IMR-90 (cell line): ENCODE measurements at regions not wholly inside any gene's neighbourhood (a gene's known extent, or its start where the extent isn't known, plus 50 kb on each side); places are given as distances from the start of the nearest gene placed in this dataset.

Experiments used
- ATAC-seq: fragments of 200-7000 bp; cut with Tn5 transposase; 2 replicates; pipeline ENCODE4 v1.9.1; 2020; ENCODE audit warnings: low read depth, mild to moderate bottlenecking, moderate library complexity
- BruUV-seq: library from RNA; stranded (reverse); fragments of 400-500 nt; replicated peaks from 2 replicates; lab custom pipeline; 2021; lab: Mats Ljungman, UMichigan
- CTCF ChIA-PET: fragments of 300-600 bp; formaldehyde crosslinking; extraction: SDS; loops from one replicate; lab custom pipeline; 2021; ENCODE audit warnings: antibody characterized with exemption; lab: Yijun Ruan, JAX
- POLR2A ChIA-PET: fragments of 300-600 bp; sonication (Branson Sonifier 250); formaldehyde crosslinking; loops from one replicate; lab custom pipeline; 2022; ENCODE audit warnings: antibody characterized with exemption; ENCODE audit not compliant: unreplicated experiment; lab: Charles Lee
- DNase-seq: peaks from one replicate; pipeline ENCODE4 v3.0.0; 2013
- H2AFZ ChIP-seq: replicated peaks from 2 replicates; pipeline ENCODE3; 2013; ENCODE audit warnings: low read length, mild to moderate bottlenecking; ENCODE audit not compliant: poor library complexity
- H2AK5ac ChIP-seq: 2 replicates; pipeline ENCODE4 v1.6.1; 2013; ENCODE audit warnings: low read depth, low read length, inconsistent platforms
- H2AK9ac ChIP-seq: replicated peaks from 2 replicates; pipeline ENCODE3; 2013; ENCODE audit warnings: mild to moderate bottlenecking, low read depth, low read length, moderate library complexity; ENCODE audit not compliant: poor library complexity
- H2BK120ac ChIP-seq: 2 replicates; pipeline ENCODE4 v1.6.1; 2013; ENCODE audit warnings: low read depth, low read length, inconsistent platforms
- H2BK15ac ChIP-seq: 3 replicates; pipeline ENCODE4 v1.6.1; 2013; ENCODE audit warnings: low read depth, low read length, inconsistent platforms
- H2BK20ac ChIP-seq: 2 replicates; pipeline ENCODE4 v1.6.1; 2013; ENCODE audit warnings: low read depth, mild to moderate bottlenecking, inconsistent platforms, low read length, moderate library complexity
- H2BK5ac ChIP-seq: 2 replicates; pipeline ENCODE4 v1.6.1; 2013; ENCODE audit warnings: mild to moderate bottlenecking, low read depth, low read length, inconsistent platforms; ENCODE audit not compliant: poor library complexity, severe bottlenecking
- H3K14ac ChIP-seq: replicated peaks from 2 replicates; pipeline ENCODE4 v1.6.1; 2013; ENCODE audit warnings: low read depth, low read length, inconsistent platforms
- H3K18ac ChIP-seq: 2 replicates; pipeline ENCODE4 v1.6.1; 2013; ENCODE audit warnings: low read depth, low read length, control low read depth
- H3K23ac ChIP-seq: 2 replicates; pipeline ENCODE4 v1.6.1; 2013; ENCODE audit warnings: low read depth, low read length, inconsistent platforms
- H3K27ac ChIP-seq: 2 replicates; pipeline ENCODE4 v1.5.1; 2013; ENCODE audit warnings: mild to moderate bottlenecking, control low read depth, low read length; ENCODE audit not compliant: insufficient read depth
- H3K27me3 ChIP-seq: 2 replicates; pipeline ENCODE4 v1.6.1; 2013; ENCODE audit warnings: low read length; ENCODE audit not compliant: control insufficient read depth, insufficient read depth
- H3K36me3 ChIP-seq: 2 replicates; pipeline ENCODE4 v1.6.1; 2013; ENCODE audit warnings: low read length, mixed read lengths; ENCODE audit not compliant: control insufficient read depth, insufficient read depth
- H3K4ac ChIP-seq: 2 replicates; pipeline ENCODE4 v1.6.1; 2013; ENCODE audit warnings: low read depth, low read length, inconsistent platforms
- H3K4me1 ChIP-seq: 2 replicates; pipeline ENCODE4 v1.6.1; 2013; ENCODE audit warnings: low read length, mixed read lengths; ENCODE audit not compliant: control insufficient read depth, insufficient read depth
- H3K4me2 ChIP-seq: 2 replicates; pipeline ENCODE4 v1.6.1; 2013; ENCODE audit warnings: low read depth, mild to moderate bottlenecking, control low read depth, low read length, moderate library complexity
- H3K4me3 ChIP-seq: 2 replicates; pipeline ENCODE4 v1.5.1; 2013; ENCODE audit warnings: low read depth, mild to moderate bottlenecking, control low read depth, low read length, moderate library complexity; ENCODE audit not compliant: insufficient read depth
- H3K56ac ChIP-seq: 2 replicates; pipeline ENCODE4 v1.6.1; 2013; ENCODE audit warnings: low read length, inconsistent platforms; ENCODE audit not compliant: insufficient read depth; ENCODE audit errors: extremely low read depth
- H3K79me1 ChIP-seq, 2 experiments: 2 replicates each; pipeline ENCODE4 v1.6.1; 2013; ENCODE audit warnings: low read length in 2 of 2, inconsistent platforms in 1 of 2, low read depth in 1 of 2
- H3K9ac ChIP-seq: 2 replicates; pipeline ENCODE4 v1.6.1; 2013; ENCODE audit warnings: low read depth, low read length, control low read depth
- H3K9me1 ChIP-seq: 2 replicates; pipeline ENCODE4 v1.6.1; 2013; ENCODE audit warnings: low read length, inconsistent platforms; ENCODE audit not compliant: insufficient read depth
- H3K9me3 ChIP-seq: 2 replicates; pipeline ENCODE4 v1.6.1; 2013; ENCODE audit warnings: low read length; ENCODE audit not compliant: control insufficient read depth, insufficient read depth
- H4K20me1 ChIP-seq: 2 replicates; pipeline ENCODE4 v1.6.1; 2013; ENCODE audit warnings: low read length, inconsistent platforms; ENCODE audit not compliant: insufficient read depth
- H4K5ac ChIP-seq: 2 replicates; pipeline ENCODE4 v1.6.1; 2013; ENCODE audit warnings: mild to moderate bottlenecking, low read depth, low read length, control low read depth
- H4K8ac ChIP-seq, 2 experiments: 2 replicates each; pipeline ENCODE4 v1.6.1; 2013; ENCODE audit warnings: low read depth in 2 of 2, low read length in 2 of 2, control low read depth in 1 of 2, inconsistent platforms in 1 of 2
- H4K91ac ChIP-seq: 2 replicates; pipeline ENCODE4 v1.6.1; 2013; ENCODE audit warnings: low read depth, low read length, inconsistent platforms; ENCODE audit not compliant: insufficient read depth
- BHLHE40 ChIP-seq: fragments of 150-350 bp; IDR thresholded peaks from 2 replicates; pipeline ENCODE4 v1.6.1; 2016; ENCODE audit warnings: mild to moderate bottlenecking, low read depth, low read length
- CEBPB ChIP-seq: IDR thresholded peaks from 2 replicates; pipeline ENCODE4 v1.6.1; 2012; ENCODE audit warnings: low read depth, low read length, improper control_type of control experiment
- CHD1 ChIP-seq: IDR thresholded peaks from 2 replicates; pipeline ENCODE4 v1.6.1; 2012; ENCODE audit warnings: low read depth, low read length, improper control_type of control experiment
- CTCF ChIP-seq: conservative IDR thresholded peaks from 2 replicates; pipeline ENCODE4 v1.5.1; 2012; ENCODE audit warnings: mild to moderate bottlenecking, low read depth, low read length, improper control_type of control experiment
- ELK1 ChIP-seq: fragments of 150-350 bp; IDR thresholded peaks from 2 replicates; pipeline ENCODE4 v1.6.1; 2016; ENCODE audit warnings: low read depth, mild to moderate bottlenecking, low read length, moderate library complexity, borderline replicate concordance
- FOS ChIP-seq: fragments of 150-350 bp; IDR thresholded peaks from 2 replicates; pipeline ENCODE4 v1.6.1; 2016; ENCODE audit warnings: low read depth, low read length
- MAFK ChIP-seq: IDR thresholded peaks from 2 replicates; pipeline ENCODE4 v1.6.1; 2012; ENCODE audit warnings: low read depth, low read length, improper control_type of control experiment
- MAZ ChIP-seq: IDR thresholded peaks from 2 replicates; pipeline ENCODE4 v1.6.1; 2012; ENCODE audit warnings: low read depth, mild to moderate bottlenecking, low read length, improper control_type of control experiment, moderate library complexity, borderline replicate concordance
- MXI1 ChIP-seq: IDR thresholded peaks from 2 replicates; pipeline ENCODE4 v1.6.1; 2012; ENCODE audit warnings: low read depth, mild to moderate bottlenecking, low read length, moderate library complexity, borderline replicate concordance
- NFE2L2 ChIP-seq: fragments of 150-350 bp; IDR thresholded peaks from 2 replicates; pipeline ENCODE4 v1.6.1; 2016; ENCODE audit warnings: low read depth, mild to moderate bottlenecking, low read length
- POLR2A ChIP-seq: IDR thresholded peaks from 2 replicates; pipeline ENCODE4 v1.6.1; 2012; ENCODE audit warnings: mild to moderate bottlenecking, low read depth, low read length
- RAD21 ChIP-seq: IDR thresholded peaks from 2 replicates; pipeline ENCODE4 v1.6.1; 2012; ENCODE audit warnings: low read length, improper control_type of control experiment
- RCOR1 ChIP-seq: IDR thresholded peaks from 2 replicates; pipeline ENCODE4 v1.6.1; 2012; ENCODE audit warnings: mild to moderate bottlenecking, low read length, improper control_type of control experiment; ENCODE audit not compliant: insufficient replicate concordance
- RFX5 ChIP-seq: IDR thresholded peaks from 2 replicates; pipeline ENCODE4 v1.8.0; 2012; ENCODE audit warnings: low read depth, mild to moderate bottlenecking, low read length, moderate library complexity
- SMC3 ChIP-seq: fragments of 150-350 bp; IDR thresholded peaks from 2 replicates; pipeline ENCODE4 v1.6.1; 2016; ENCODE audit warnings: low read depth, mild to moderate bottlenecking, antibody characterized with exemption, low read length, moderate library complexity
- USF2 ChIP-seq: fragments of 150-350 bp; IDR thresholded peaks from 2 replicates; pipeline ENCODE4 v1.6.1; 2017; ENCODE audit warnings: mild to moderate bottlenecking, antibody characterized with exemption, low read length, low read depth
- WGBS, 2 experiments: methylation state at CpG; one replicate each; pipeline versions ENCODE4 v1.1.5 to v1.1.7; 2013; ENCODE audit warnings: missing lambda C conversion rate in 2 of 2; ENCODE audit not compliant: insufficient read length in 1 of 2; ENCODE audit errors: extremely low coverage in 2 of 2; 5-methylcytosine and 5-hydroxymethylcytosine counted together
- dilution Hi-C: fragments of 300-500 bp; cut with HindIII; formaldehyde crosslinking; loops from one replicate; pipeline ENCODE4 v1.14.3; 2018; ENCODE audit warnings: low sequenced_read_pairs; ENCODE audit not compliant: unreplicated experiment
- in situ Hi-C: fragments of 300-500 bp; cut with MboI; formaldehyde crosslinking; loops from 3 replicates; pipeline ENCODE4 v1.14.3; 2019; ENCODE audit warnings: low sequenced_read_pairs, inconsistent platforms, mixed read lengths
- intact Hi-C: fragments of 100-400 bp; cut with micrococcal nuclease; formaldehyde crosslinking; loops from 2 replicates; pipeline ENCODE4 v1.10.0; 2022

GRCh38 chr2:120616261-120616660, 119.4 kb upstream of the GLI2 start:
- ChIA-PET CTCF (no interaction called here), POLR2A (no interaction called here)
- no peaks in the 10 kb centered on the region for H4K20me1 ChIP-seq
- H3K27ac ChIP-seq: no peak overlapping the region
- in situ Hi-C loops: no loop called here
- WGBS, 2 experiments: no CpG with 5 or more reads among the region's 3 CpGs
- dilution Hi-C loops: no loop called here
- no peak overlapping the region for H3K56ac ChIP-seq
- H3K79me1 ChIP-seq: no peaks in the 10 kb centered on the region
- H2BK5ac ChIP-seq: no peak overlapping the region
- H3K36me3 ChIP-seq: no peaks in the 10 kb centered on the region
- H3K18ac ChIP-seq: no peak overlapping the region
- ATAC-seq (no peak), DNase-seq (no peak)
- H2AK5ac ChIP-seq: no peak overlapping the region; the same call in 1 of the 2 replicates
- H3K9me3 ChIP-seq: no peaks in the 10 kb centered on the region
- H2BK120ac ChIP-seq: peak overlapping the region; percentile 42; the same call in 1 of the 2 replicates
- no peak overlapping the region for H3K14ac ChIP-seq
- peak overlapping the region; percentile 63; the same call in 1 of the 3 replicates for H2BK15ac ChIP-seq
- peaks cover 20% of the 10 kb centered on the region for H3K4me1 ChIP-seq
- no peak overlapping the region for H3K4ac ChIP-seq
- no peak overlapping the region for H3K9ac ChIP-seq
- H4K5ac ChIP-seq: no peak overlapping the region
- no peak overlapping the region for H2AK9ac ChIP-seq
- H3K27me3 ChIP-seq: no peaks in the 10 kb centered on the region
- no peak overlapping the region for H3K23ac ChIP-seq
- peak overlapping the region; percentile 48; the same call in 1 of the 2 replicates for H2BK20ac ChIP-seq
- TF ChIP-seq CHD1: no peak
- TF ChIP-seq RAD21: no peak
- no peak for TF ChIP-seq NFE2L2
- no peak for TF ChIP-seq MAZ
- TF ChIP-seq MAFK: no peak
- no peak for TF ChIP-seq CTCF
- no peak for TF ChIP-seq ELK1
- no peak for TF ChIP-seq BHLHE40
- TF ChIP-seq USF2: no peak
- no peak for TF ChIP-seq POLR2A
- TF ChIP-seq SMC3: no peak
- TF ChIP-seq RCOR1: no peak
- no peak for TF ChIP-seq FOS
- no peak for TF ChIP-seq RFX5
- TF ChIP-seq MXI1: no peak
- TF ChIP-seq CEBPB: no peak
- H3K4me3 ChIP-seq: no peak overlapping the region
- H4K91ac ChIP-seq: peak overlapping the region; percentile 50; the same call in 1 of the 2 replicates
- H3K4me2 ChIP-seq: no peak overlapping the region
- intact Hi-C loops: no loop called here
- peaks cover 10% of the 10 kb centered on the region; the same call in 1 of the 2 replicates for H3K9me1 ChIP-seq
- no peak overlapping the region for H4K8ac ChIP-seq
- BruUV-seq: no TSS peak
- H2AFZ ChIP-seq: no peak overlapping the region
